ENCODE measurements at regions not wholly inside any gene's neighbourhood (a gene's known extent, or its start where the extent isn't known, plus 50 kb on each side); places are given as distances from the start of the nearest gene placed in this dataset.

- Histone ChIP-seq H3K27ac (no peak overlapping the region), H3K4me1 (no peaks in the 10 kb centered on the region), H3K4me3 (no peak overlapping the region), H3K9me3 (no peaks in the 10 kb centered on the region), H3K36me3 (no peaks in the 10 kb centered on the region), H3K27me3 (no peaks in the 10 kb centered on the region)
- DNase-seq (no peak), ATAC-seq (no peak)
- intact Hi-C loops (cut with DNase I), result no loop called here
- TF ChIP-seq CTCF (IDR thresholded peaks at IDR 0.05), result no peak
These were observed 111.0 kb downstream of the GAS1 start for GRCh38 chr9:86836266-86836665.

- no peak for DNase-seq
- Histone ChIP-seq H3K27ac (no peak overlapping the region), H3K36me3 (no peaks in the 10 kb centered on the region), H3K4me3 (no peak overlapping the region), H3K27me3 (no peaks in the 10 kb centered on the region), H3K4me1 (no peaks in the 10 kb centered on the region), H3K9me3 (no peaks in the 10 kb centered on the region)
- no peak for ATAC-seq
- TF ChIP-seq CTCF (IDR thresholded peaks at IDR 0.05), result no peak
- intact Hi-C loops (cut with DNase I), result no loop called here
These were observed 117.0 kb downstream of the GAS1 start for GRCh38 chr9:86830356-86830755.

GRCh38 chr9:86829496-86830046 is 117.7 kb downstream of the GAS1 start:
- ATAC-seq (no peak), DNase-seq (no peak)
- Histone ChIP-seq H3K4me1 (no peaks in the 10 kb centered on the region), H3K27ac (no peak overlapping the region), H3K4me3 (no peak overlapping the region), H3K36me3 (no peaks in the 10 kb centered on the region), H3K9me3 (no peaks in the 10 kb centered on the region), H3K27me3 (no peaks in the 10 kb centered on the region)
- intact Hi-C loops (cut with DNase I), result no loop called here
- TF ChIP-seq CTCF (IDR thresholded peaks at IDR 0.05), result no peak

GRCh38 chr9:86828631-86829030 is 118.7 kb downstream of the GAS1 start:
- ATAC-seq (peak; percentile 41), DNase-seq (no peak)
- H3K27ac ChIP-seq, result no peak overlapping the region
- no peaks in the 10 kb centered on the region for H3K27me3 ChIP-seq
- H3K9me3 ChIP-seq, result no peaks in the 10 kb centered on the region
- no peaks in the 10 kb centered on the region for H3K36me3 ChIP-seq
- no peak overlapping the region for H3K4me3 ChIP-seq
- TF ChIP-seq CTCF (IDR thresholded peaks at IDR 0.05), result no peak
- intact Hi-C loops (cut with DNase I), result no loop called here
- no peaks in the 10 kb centered on the region for H3K4me1 ChIP-seq

- DNase-seq (no peak), ATAC-seq (peak; percentile 47)
- no peaks in the 10 kb centered on the region for H3K9me3 ChIP-seq
- no peaks in the 10 kb centered on the region for H3K36me3 ChIP-seq
- no peak for TF ChIP-seq CTCF (IDR thresholded peaks at IDR 0.05)
- intact Hi-C loops (cut with DNase I), result no loop called here
- no peak overlapping the region for H3K4me3 ChIP-seq
- H3K27me3 ChIP-seq, result no peaks in the 10 kb centered on the region
- H3K27ac ChIP-seq, result no peak overlapping the region
- no peaks in the 10 kb centered on the region for H3K4me1 ChIP-seq
These were observed 119.4 kb downstream of the GAS1 start for GRCh38 chr9:86827893-86828292.

- TF ChIP-seq CTCF (IDR thresholded peaks at IDR 0.05), result no peak
- ATAC-seq, result no peak
- Histone ChIP-seq H3K27ac (no peak overlapping the region), H3K9me3 (no peaks in the 10 kb centered on the region), H3K27me3 (no peaks in the 10 kb centered on the region), H3K4me3 (no peak overlapping the region), H3K36me3 (no peaks in the 10 kb centered on the region), H3K4me1 (no peaks in the 10 kb centered on the region)
- DNase-seq, result no peak
- intact Hi-C loops (cut with DNase I), result no loop called here
These were observed 122.0 kb downstream of the GAS1 start for GRCh38 chr9:86825299-86825698.

Data from upper lobe of right lung (tissue), 1 donor.